Keratinocyte (primary cell): ENCODE measurements at regions not wholly inside any gene's neighbourhood (a gene's known extent, or its start where the extent isn't known, plus 50 kb on each side); places are given as distances from the start of the nearest gene placed in this dataset.

Experiments
- DNase-seq: peaks from one replicate; pipeline ENCODE4 v3.0.0-alpha.2; 2011; ENCODE audit warnings: low read depth, missing footprints, low spot score
- FAIRE-seq: peaks from 2 replicates; lab custom pipeline; 2011; peaks lifted over from hg19 to GRCh38; lab: Jason Lieb, UNC
- H2AFZ ChIP-seq: 2 replicates; pipeline ENCODE4 v1.6.0; 2012; ENCODE audit warnings: low read length, control low read depth, inconsistent platforms; ENCODE audit not compliant: control insufficient read depth
- H3K27ac ChIP-seq: 2 replicates; pipeline ENCODE4 v1.5.1; 2011; ENCODE audit warnings: low read length; ENCODE audit not compliant: control insufficient read depth, insufficient read depth
- H3K27me3 ChIP-seq: 3 replicates; pipeline ENCODE4 v1.6.0; 2011; ENCODE audit warnings: low read length; ENCODE audit not compliant: control insufficient read depth, insufficient read depth; ENCODE audit errors: extremely low read depth
- H3K36me3 ChIP-seq, 2 experiments: 2 replicates in 1 of 2; 3 replicates in 1 of 2; pipeline ENCODE4 v1.5.1; 2011; ENCODE audit warnings: low read length in 2 of 2, mild to moderate bottlenecking in 1 of 2; ENCODE audit not compliant: control insufficient read depth in 2 of 2, insufficient read depth in 2 of 2; ENCODE audit errors: extremely low read depth in 1 of 2
- H3K4me1 ChIP-seq: 3 replicates; pipeline ENCODE4 v1.5.1; 2011; ENCODE audit warnings: low read length; ENCODE audit not compliant: control insufficient read depth, insufficient read depth; ENCODE audit errors: extremely low read depth
- H3K4me2 ChIP-seq: 3 replicates; pipeline ENCODE4 v1.6.0; 2011; ENCODE audit warnings: low read depth, low read length; ENCODE audit not compliant: control insufficient read depth, insufficient read depth; ENCODE audit errors: extremely low read depth
- H3K4me3 ChIP-seq, 3 experiments: fragments of 200-600 bp in 1 of 3; sonication (generic) in 1 of 3; 2 replicates in 2 of 3; 3 replicates in 1 of 3; pipeline ENCODE4 v1.5.1; 2011 to 2016; ENCODE audit warnings: low read length in 3 of 3, mild to moderate bottlenecking in 3 of 3, control low read depth in 2 of 3, inconsistent platforms in 1 of 3, low read depth in 1 of 3, mixed read lengths in 1 of 3, mixed run types in 1 of 3, moderate library complexity in 1 of 3; ENCODE audit not compliant: control insufficient read depth in 2 of 3, insufficient read depth in 2 of 3; ENCODE audit errors: extremely low read depth in 1 of 3
- H3K79me2 ChIP-seq: 2 replicates; pipeline ENCODE4 v1.6.0; 2012; ENCODE audit warnings: low read length; ENCODE audit not compliant: control insufficient read depth, insufficient read depth
- H3K9ac ChIP-seq: 3 replicates; pipeline ENCODE4 v1.6.0; 2011; ENCODE audit warnings: low read length; ENCODE audit not compliant: control insufficient read depth, insufficient read depth; ENCODE audit errors: extremely low read depth
- H3K9me1 ChIP-seq: 3 replicates; pipeline ENCODE4 v1.6.0; 2011; ENCODE audit warnings: low read length; ENCODE audit not compliant: control insufficient read depth, insufficient read depth; ENCODE audit errors: extremely low read depth
- H3K9me3 ChIP-seq: 2 replicates; pipeline ENCODE4 v1.5.1; 2012; ENCODE audit warnings: low read depth, low read length; ENCODE audit not compliant: control insufficient read depth
- H4K20me1 ChIP-seq: 3 replicates; pipeline ENCODE4 v1.6.0; 2011; ENCODE audit warnings: low read length; ENCODE audit not compliant: control insufficient read depth, insufficient read depth; ENCODE audit errors: extremely low read depth
- EZH2 ChIP-seq: IDR thresholded peaks from one replicate; pipeline ENCODE4 v1.6.1; 2012; ENCODE audit warnings: inconsistent platforms, mild to moderate bottlenecking, low read length, moderate library complexity
- dilution Hi-C: fragments of 300-500 bp; cut with MboI; formaldehyde crosslinking; loops from one replicate; pipeline ENCODE4 v1.7.0; 2020; ENCODE audit warnings: low sequenced_read_pairs; ENCODE audit not compliant: extremely low pct_ligation_motif_present
- TF ChIP-seq, protein P1 (sequence below), 3 experiments: IDR thresholded peaks in 1 of 3; conservative IDR thresholded peaks in 1 of 3; optimal IDR thresholded peaks in 1 of 3; 2 replicates in 2 of 3; 3 replicates in 1 of 3; pipeline versions ENCODE3 to v1.5.1; 2011; ENCODE audit warnings: low read length in 3 of 3, mild to moderate bottlenecking in 3 of 3, moderate library complexity in 2 of 3, control low read depth in 1 of 3, inconsistent platforms in 1 of 3; ENCODE audit not compliant: insufficient read depth in 2 of 3; ENCODE audit errors: extremely low read depth in 1 of 3

DNA sequence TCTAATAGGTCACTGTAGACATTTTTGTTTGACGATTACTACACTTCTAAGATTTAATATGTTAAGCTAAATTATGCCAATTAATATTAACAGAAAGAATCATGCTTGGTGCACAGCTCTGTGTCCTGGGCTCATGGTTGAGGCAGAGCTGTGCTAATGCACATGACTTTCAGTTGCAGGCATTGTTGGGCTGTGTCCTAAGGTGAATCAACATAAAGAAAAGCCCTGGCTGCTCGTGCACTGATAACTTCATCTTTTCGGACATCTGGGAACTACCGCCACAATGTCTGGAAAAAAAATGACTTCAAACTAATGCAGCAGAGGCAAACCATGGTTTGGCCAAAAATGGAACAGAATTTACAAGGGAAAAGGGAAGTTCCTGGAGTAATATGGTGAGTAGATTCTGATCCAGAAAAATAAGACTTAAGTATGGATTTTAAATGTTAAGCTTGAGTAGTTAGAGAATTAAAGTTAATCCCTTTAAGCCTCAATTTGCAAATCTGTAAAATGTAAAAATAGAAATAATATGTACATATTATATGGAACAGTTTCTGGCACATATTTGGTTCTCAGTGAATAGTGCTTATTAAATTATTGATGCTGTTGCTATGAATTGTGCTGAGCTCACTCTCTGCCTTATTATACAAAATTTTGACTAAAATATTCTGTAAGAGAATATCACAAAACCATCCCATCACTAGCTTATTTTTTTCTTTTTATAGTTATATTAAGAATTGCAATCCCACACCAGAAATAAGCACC is 186.1 kb downstream of the BRINP2 start:
- Histone ChIP-seq H3K4me1 (no peaks in the 10 kb centered on the region), H3K9ac (no peak overlapping the region), H4K20me1 (no peaks in the 10 kb centered on the region), H2AFZ (no peak overlapping the region), H3K79me2 (no peaks in the 10 kb centered on the region), H3K4me2 (no peak overlapping the region), H3K36me3 (no peaks in the 10 kb centered on the region), H3K27me3 (no peaks in the 10 kb centered on the region), H3K9me1 (no peaks in the 10 kb centered on the region), H3K27ac (no peak overlapping the region), H3K9me3 (no peaks in the 10 kb centered on the region), H3K4me3 (no peak overlapping the region)
- dilution Hi-C loops = no loop called here
- no peak for DNase-seq
- FAIRE-seq = no peak
- TF ChIP-seq, protein P1, sequence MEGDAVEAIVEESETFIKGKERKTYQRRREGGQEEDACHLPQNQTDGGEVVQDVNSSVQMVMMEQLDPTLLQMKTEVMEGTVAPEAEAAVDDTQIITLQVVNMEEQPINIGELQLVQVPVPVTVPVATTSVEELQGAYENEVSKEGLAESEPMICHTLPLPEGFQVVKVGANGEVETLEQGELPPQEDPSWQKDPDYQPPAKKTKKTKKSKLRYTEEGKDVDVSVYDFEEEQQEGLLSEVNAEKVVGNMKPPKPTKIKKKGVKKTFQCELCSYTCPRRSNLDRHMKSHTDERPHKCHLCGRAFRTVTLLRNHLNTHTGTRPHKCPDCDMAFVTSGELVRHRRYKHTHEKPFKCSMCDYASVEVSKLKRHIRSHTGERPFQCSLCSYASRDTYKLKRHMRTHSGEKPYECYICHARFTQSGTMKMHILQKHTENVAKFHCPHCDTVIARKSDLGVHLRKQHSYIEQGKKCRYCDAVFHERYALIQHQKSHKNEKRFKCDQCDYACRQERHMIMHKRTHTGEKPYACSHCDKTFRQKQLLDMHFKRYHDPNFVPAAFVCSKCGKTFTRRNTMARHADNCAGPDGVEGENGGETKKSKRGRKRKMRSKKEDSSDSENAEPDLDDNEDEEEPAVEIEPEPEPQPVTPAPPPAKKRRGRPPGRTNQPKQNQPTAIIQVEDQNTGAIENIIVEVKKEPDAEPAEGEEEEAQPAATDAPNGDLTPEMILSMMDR (optimal IDR thresholded peaks at IDR 0.05 in 1 of 3, IDR thresholded peaks at IDR 0.05 in 1 of 3, conservative IDR thresholded peaks at IDR 0.05 in 1 of 3; ENCODE audit: extremely low read depth in 1 of 3, insufficient read depth in 2 of 3, low read length in 3 of 3) = no peak
- TF ChIP-seq EZH2 = no peak

DNA sequence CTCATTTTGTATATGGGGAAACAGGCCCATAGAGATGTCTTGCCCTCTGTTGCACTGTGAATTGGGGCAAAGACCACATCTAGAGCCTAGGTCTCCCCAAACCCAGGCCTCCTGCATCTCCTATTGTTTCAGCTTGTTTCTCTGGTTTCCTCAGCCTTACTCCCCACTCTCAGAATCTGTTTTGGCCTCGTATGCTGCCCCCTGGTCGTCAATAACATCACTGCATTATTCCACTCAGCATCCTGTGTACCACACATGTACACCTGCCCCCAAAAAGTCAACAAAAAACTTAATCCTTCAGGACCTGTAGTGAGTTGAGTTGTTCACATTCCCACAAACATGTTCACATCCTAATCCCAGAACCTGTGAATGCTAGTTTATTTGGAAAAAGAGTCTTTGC is 184.8 kb downstream of the BRINP2 start:
- DNase-seq (no peak), FAIRE-seq (peak; percentile 57)
- dilution Hi-C loops = no loop called here
- Histone ChIP-seq H2AFZ (no peak overlapping the region), H3K4me2 (no peak overlapping the region), H3K4me3 (no peak overlapping the region), H3K79me2 (no peaks in the 10 kb centered on the region), H3K9me1 (no peaks in the 10 kb centered on the region), H3K4me1 (no peaks in the 10 kb centered on the region), H3K9me3 (no peaks in the 10 kb centered on the region), H3K27me3 (no peaks in the 10 kb centered on the region), H3K9ac (no peak overlapping the region), H3K27ac (no peak overlapping the region), H3K36me3 (no peaks in the 10 kb centered on the region), H4K20me1 (no peaks in the 10 kb centered on the region)
- TF ChIP-seq EZH2 = no peak
- TF ChIP-seq, protein P1 (optimal IDR thresholded peaks at IDR 0.05 in 1 of 3, IDR thresholded peaks at IDR 0.05 in 1 of 3, conservative IDR thresholded peaks at IDR 0.05 in 1 of 3; ENCODE audit: extremely low read depth in 1 of 3, insufficient read depth in 2 of 3, low read length in 3 of 3) = peak; percentile 62 to 75 (median 62)
